Thoracic aorta (tissue), 2 donors: ENCODE measurements at regions not wholly inside any gene's neighbourhood (a gene's known extent, or its start where the extent isn't known, plus 50 kb on each side); places are given as distances from the start of the nearest gene placed in this dataset.
"Not testable (repeated sequence)": the region's sequence is repeated elsewhere in the genome, so short reads cannot be mapped to it uniquely, and the experiment has no call there.

Source experiments
- ATAC-seq: fragments of 150-250 bp; one replicate; pipeline ENCODE4 v1.8.0; 2017; ENCODE audit warnings: low read depth; ENCODE audit not compliant: insufficient number of reproducible peaks, low FRiP score
- DNase-seq: peaks from one replicate; pipeline ENCODE4 v3.0.0-alpha.2; 2020; ENCODE audit warnings: low spot score
- H3K27ac ChIP-seq, 2 donors: fragments of 200-600 bp; sonication (generic); 1 replicate in 1 of 2; 2 replicates in 1 of 2; pipeline ENCODE4 v1.5.1; 2016; ENCODE audit warnings: mild to moderate bottlenecking in 2 of 2, moderate library complexity in 2 of 2
- H3K27me3 ChIP-seq: fragments of 200-600 bp; sonication (generic); replicated peaks from 2 replicates; pipeline ENCODE4 v1.6.0; 2016; ENCODE audit warnings: mild to moderate bottlenecking; ENCODE audit not compliant: insufficient read depth
- H3K36me3 ChIP-seq: fragments of 200-600 bp; sonication (generic); one replicate; pipeline ENCODE4 v1.5.1; 2016
- H3K4me1 ChIP-seq, 2 donors: fragments of 200-600 bp; sonication (generic); 1 replicate in 1 of 2; 2 replicates in 1 of 2; pipeline versions ENCODE4 v1.5.1 to v1.6.0; 2016; ENCODE audit warnings: low read depth in 2 of 2, mild to moderate bottlenecking in 1 of 2; ENCODE audit not compliant: control insufficient read depth in 1 of 2
- H3K4me3 ChIP-seq: fragments of 200-600 bp; sonication (generic); 2 replicates; pipeline ENCODE4 v1.5.1; 2016; ENCODE audit warnings: mild to moderate bottlenecking
- H3K9me3 ChIP-seq: fragments of 200-600 bp; sonication (generic); 2 replicates; pipeline ENCODE4 v1.5.1; 2016
- CTCF ChIP-seq: fragments of 200-600 bp; sonication (generic); IDR thresholded peaks from one replicate; pipeline ENCODE4 v1.5.1; 2019; ENCODE audit warnings: antibody characterized with exemption

DNA sequence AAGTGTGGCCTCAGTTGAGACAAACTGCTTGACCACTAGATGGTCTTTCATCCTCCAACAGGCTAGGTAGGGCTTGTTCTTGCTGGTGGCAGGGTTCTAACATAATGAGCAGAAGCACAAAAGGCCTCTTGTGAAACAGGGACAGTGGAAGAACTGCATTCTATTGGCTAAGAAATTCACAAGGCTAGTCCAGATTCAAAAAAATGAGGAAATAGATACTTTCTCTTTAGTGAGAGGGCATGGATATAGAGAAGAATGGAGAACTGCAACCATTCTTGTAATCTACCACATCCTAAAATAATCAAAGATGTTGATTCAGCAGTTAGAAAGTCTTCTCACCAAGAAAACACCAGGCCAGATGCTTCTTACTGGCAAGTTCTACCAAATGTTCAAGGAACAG, 143.7 kb upstream of the LRIG1 start:
- H3K4me1 ChIP-seq, result no peaks in the 10 kb centered on the region
- H3K36me3 ChIP-seq, result no peaks in the 10 kb centered on the region
- TF ChIP-seq CTCF, result no peak
- H3K4me3 ChIP-seq, result no peak overlapping the region
- DNase-seq, result no peak
- no peaks in the 10 kb centered on the region for H3K27me3 ChIP-seq
- no peak overlapping the region for H3K27ac ChIP-seq
- no peak for ATAC-seq
- peaks cover 7% of the 10 kb centered on the region for H3K9me3 ChIP-seq

DNA sequence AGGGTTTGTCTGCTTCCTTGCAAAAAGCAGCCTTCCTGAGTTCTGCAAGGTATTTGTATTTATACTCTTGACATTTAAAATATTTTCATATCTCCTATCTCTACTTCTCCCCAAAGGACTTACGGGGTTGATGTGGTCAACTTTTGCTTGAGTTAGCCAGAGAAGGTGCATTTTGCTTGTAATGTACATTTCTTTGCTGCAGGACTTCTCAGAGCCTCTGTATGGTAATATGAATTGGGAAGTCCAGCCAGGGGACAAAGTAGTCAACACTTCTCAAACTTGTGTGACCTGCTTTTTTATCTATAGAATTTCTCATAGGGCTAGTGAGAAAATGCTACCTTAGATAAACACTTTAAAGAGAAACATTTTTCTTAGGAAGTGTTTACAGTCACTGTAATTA, 148.2 kb upstream of the LRIG1 start:
- ATAC-seq, result no peak
- no peak for DNase-seq
- TF ChIP-seq CTCF, result no peak
- Histone ChIP-seq H3K27ac (no peak overlapping the region), H3K27me3 (no peaks in the 10 kb centered on the region), H3K9me3 (peaks cover 7% of the 10 kb centered on the region), H3K36me3 (no peaks in the 10 kb centered on the region), H3K4me3 (no peak overlapping the region), H3K4me1 (no peaks in the 10 kb centered on the region)

GRCh38 chr3:66651520-66651919, 150.7 kb upstream of the LRIG1 start:
- H3K4me3 ChIP-seq, H3K4me1 ChIP-seq, H3K27ac ChIP-seq, ATAC-seq, H3K9me3 ChIP-seq, H3K27me3 ChIP-seq, DNase-seq, H3K36me3 ChIP-seq: not testable (repeated sequence)

- DNase-seq, H3K27ac ChIP-seq, H3K4me3 ChIP-seq, H3K36me3 ChIP-seq, H3K9me3 ChIP-seq, H3K4me1 ChIP-seq, H3K27me3 ChIP-seq, ATAC-seq: not testable (repeated sequence)
These were observed 151.3 kb upstream of the LRIG1 start for GRCh38 chr3:66652100-66652499.

- no peak for ATAC-seq
- TF ChIP-seq CTCF, result no peak
- Histone ChIP-seq H3K4me3 (no peak overlapping the region), H3K27ac (no peak overlapping the region), H3K4me1 (no peaks in the 10 kb centered on the region), H3K9me3 (no peaks in the 10 kb centered on the region), H3K27me3 (no peaks in the 10 kb centered on the region), H3K36me3 (no peaks in the 10 kb centered on the region)
- DNase-seq, result no peak
These were observed 154.2 kb upstream of the LRIG1 start for GRCh38 chr3:66655044-66655443.

DNA sequence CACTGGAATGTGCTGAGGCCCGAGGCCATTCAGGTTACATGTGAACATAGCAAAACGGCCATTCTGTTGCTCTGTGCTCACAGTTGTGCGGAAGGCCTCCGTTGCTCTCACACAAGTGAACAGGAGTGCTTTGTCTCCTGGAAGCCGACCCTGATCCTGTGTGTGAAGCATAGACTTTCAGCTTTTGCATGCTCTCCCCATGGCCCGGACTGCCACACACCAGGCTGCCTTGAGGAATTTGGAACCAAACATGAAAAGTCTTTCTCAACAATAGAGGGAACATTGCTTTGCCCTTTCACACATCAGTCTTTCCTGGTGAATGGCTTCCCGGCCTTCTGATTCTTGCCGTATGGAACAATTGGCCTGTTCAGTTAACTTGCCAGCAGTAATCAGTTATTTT, 154.8 kb upstream of the LRIG1 start:
- Histone ChIP-seq H3K9me3 (no peaks in the 10 kb centered on the region), H3K4me3 (no peak overlapping the region), H3K36me3 (no peaks in the 10 kb centered on the region), H3K4me1 (no peaks in the 10 kb centered on the region), H3K27me3 (no peaks in the 10 kb centered on the region), H3K27ac (no peak overlapping the region)
- no peak for ATAC-seq
- no peak for TF ChIP-seq CTCF
- DNase-seq, result no peak
